ENCODE measurements at regions not wholly inside any gene's neighbourhood (a gene's known extent, or its start where the extent isn't known, plus 50 kb on each side); places are given as distances from the start of the nearest gene placed in this dataset.

DNA sequence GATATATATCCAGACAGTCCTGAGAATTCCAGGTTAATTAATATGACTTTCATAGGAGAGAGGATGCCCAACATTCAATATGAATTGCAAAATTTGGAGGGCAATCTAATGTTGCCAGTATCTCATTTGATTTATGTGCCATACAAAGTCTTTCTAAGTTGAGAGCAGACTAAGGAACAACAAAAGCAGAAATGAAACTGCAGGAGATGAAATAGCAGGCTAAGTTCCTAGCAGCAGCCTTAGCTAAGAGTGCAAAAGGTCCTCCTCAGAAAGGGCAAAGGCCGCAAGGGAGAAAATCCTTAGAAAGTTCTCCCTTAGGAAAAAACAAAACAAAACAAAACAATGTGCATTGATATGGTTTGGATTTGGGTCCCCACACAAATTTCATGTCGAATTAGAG lies 602.9 kb upstream of the HTR2C start:
- Histone ChIP-seq H3K4me1 (no peaks in the 10 kb centered on the region), H3K9me3 (no peaks in the 10 kb centered on the region), H3K27ac (no peak overlapping the region), H3K36me3 (no peaks in the 10 kb centered on the region), H3K27me3 (no peaks in the 10 kb centered on the region), H3K4me3 (no peak overlapping the region)
- DNase-seq (no peak), ATAC-seq (no peak)
- TF ChIP-seq, protein P1, sequence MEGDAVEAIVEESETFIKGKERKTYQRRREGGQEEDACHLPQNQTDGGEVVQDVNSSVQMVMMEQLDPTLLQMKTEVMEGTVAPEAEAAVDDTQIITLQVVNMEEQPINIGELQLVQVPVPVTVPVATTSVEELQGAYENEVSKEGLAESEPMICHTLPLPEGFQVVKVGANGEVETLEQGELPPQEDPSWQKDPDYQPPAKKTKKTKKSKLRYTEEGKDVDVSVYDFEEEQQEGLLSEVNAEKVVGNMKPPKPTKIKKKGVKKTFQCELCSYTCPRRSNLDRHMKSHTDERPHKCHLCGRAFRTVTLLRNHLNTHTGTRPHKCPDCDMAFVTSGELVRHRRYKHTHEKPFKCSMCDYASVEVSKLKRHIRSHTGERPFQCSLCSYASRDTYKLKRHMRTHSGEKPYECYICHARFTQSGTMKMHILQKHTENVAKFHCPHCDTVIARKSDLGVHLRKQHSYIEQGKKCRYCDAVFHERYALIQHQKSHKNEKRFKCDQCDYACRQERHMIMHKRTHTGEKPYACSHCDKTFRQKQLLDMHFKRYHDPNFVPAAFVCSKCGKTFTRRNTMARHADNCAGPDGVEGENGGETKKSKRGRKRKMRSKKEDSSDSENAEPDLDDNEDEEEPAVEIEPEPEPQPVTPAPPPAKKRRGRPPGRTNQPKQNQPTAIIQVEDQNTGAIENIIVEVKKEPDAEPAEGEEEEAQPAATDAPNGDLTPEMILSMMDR (IDR thresholded peaks at IDR 0.05) = no peak
- intact Hi-C loops (cut with DNase I) = no loop called here

DNA sequence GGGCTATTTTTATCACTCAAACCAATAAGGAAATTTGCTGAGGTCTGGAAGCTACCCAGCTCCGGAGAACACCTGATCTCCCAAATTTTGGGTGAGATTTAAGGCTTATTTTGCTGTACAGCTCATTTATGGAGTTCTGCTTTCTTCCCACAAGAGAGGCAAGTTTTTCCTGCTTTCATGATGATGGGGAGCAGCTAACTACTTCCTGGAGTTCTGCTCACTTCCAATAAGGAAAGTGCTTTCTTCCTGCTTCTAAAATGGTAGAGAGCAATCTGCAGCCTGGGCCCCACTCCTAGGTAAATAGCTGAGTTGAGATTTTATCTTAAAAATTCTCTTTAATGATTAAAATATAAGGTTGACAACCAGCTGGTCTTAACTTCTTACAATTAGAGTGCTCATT lies 606.0 kb upstream of the HTR2C start:
- TF ChIP-seq, protein P1 (IDR thresholded peaks at IDR 0.05) = no peak
- H3K27ac ChIP-seq = no peak overlapping the region
- H3K4me1 ChIP-seq = no peaks in the 10 kb centered on the region
- no peak overlapping the region for H3K4me3 ChIP-seq
- H3K9me3 ChIP-seq = no peaks in the 10 kb centered on the region
- H3K27me3 ChIP-seq = no peaks in the 10 kb centered on the region
- no peaks in the 10 kb centered on the region for H3K36me3 ChIP-seq
- ATAC-seq (no peak), DNase-seq (no peak)
- intact Hi-C loops (cut with DNase I) = no loop called here

DNA sequence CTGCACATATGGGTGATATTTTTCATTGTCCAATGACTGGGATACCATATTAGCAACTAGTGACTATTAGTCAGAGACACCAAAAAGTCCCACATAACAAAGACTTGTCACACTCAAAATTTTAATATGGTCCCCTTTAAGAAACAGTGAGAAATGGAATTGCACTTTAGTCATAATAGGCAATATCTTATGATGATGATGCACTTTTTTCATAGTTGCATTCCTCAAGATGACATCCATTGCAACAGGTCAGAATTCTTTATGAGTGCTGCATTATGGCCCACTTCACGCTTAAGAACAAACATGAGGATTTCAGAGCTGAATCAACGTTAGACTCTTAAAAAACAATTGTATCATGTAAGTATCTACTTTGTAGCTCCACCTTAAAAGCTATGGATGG lies 608.4 kb upstream of the HTR2C start:
- TF ChIP-seq, protein P1 (IDR thresholded peaks at IDR 0.05) = no peak
- ATAC-seq = no peak
- Histone ChIP-seq H3K27ac (no peak overlapping the region), H3K4me1 (no peaks in the 10 kb centered on the region), H3K9me3 (no peaks in the 10 kb centered on the region), H3K36me3 (no peaks in the 10 kb centered on the region), H3K27me3 (peaks cover 0 to 4% of the 10 kb centered on the region in 2 donors), H3K4me3 (no peak overlapping the region)
- no peak for DNase-seq
- intact Hi-C loops (cut with DNase I) = no loop called here

DNA sequence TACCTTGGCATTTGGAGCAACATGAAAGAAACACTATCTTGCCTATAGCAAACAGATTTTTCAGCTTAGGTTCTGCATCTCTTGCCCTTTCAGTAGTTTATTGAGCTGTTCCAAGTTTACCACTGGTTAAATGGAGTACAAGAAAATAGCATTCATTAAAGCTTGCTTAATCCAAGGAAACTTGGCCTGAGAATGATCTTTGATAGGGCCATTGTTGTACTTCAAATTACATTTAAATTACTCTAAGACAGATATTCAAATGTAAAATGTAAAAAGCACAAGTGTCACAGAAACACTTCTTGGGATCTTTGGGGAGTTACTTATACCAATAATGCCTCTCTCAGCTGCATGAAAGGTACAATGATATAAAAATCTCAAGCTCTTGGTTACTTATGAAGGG lies 609.0 kb upstream of the HTR2C start:
- Histone ChIP-seq H3K27me3 (peaks cover 0 to 4% of the 10 kb centered on the region in 2 donors), H3K27ac (no peak overlapping the region), H3K36me3 (no peaks in the 10 kb centered on the region), H3K4me3 (no peak overlapping the region), H3K4me1 (no peaks in the 10 kb centered on the region), H3K9me3 (no peaks in the 10 kb centered on the region)
- DNase-seq (peak in 1 of 4 donors; percentile 5), ATAC-seq (no peak)
- TF ChIP-seq, protein P1 (IDR thresholded peaks at IDR 0.05) = no peak
- intact Hi-C loops (cut with DNase I) = no loop called here

DNA sequence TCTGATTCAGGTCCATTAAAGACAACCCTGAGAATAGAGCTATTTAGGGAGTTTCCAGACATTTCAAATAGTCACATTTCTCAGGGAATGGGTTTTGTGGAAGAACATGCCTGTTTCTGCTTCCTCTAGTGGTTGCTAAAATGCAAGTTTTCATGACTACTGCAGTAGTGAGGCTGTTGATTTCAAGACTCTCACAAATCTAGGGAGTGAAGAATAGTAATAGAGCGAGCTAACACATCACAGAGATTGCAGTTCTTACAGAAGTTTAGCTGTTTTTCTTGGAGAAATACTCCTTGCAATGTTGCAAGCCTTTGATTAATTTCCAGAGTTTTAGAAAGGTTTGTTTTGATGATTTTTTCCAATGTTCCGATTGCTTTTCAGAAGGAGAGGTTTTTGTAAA lies 610.2 kb upstream of the HTR2C start:
- Histone ChIP-seq H3K27ac (no peak overlapping the region), H3K36me3 (no peaks in the 10 kb centered on the region), H3K9me3 (no peaks in the 10 kb centered on the region), H3K4me1 (no peaks in the 10 kb centered on the region), H3K4me3 (no peak overlapping the region), H3K27me3 (peaks cover 0 to 4% of the 10 kb centered on the region in 2 donors)
- DNase-seq (no peak), ATAC-seq (no peak)
- intact Hi-C loops (cut with DNase I) = no loop called here
- TF ChIP-seq, protein P1 (IDR thresholded peaks at IDR 0.05) = no peak

Measured in left lung (tissue), 4 donors.